Hematopoietic multipotent progenitor cell treated with erythropoietin and hydrocortisone succinate and interleukin-3 and kit ligand, for 17 days (in vitro differentiated cells): ENCODE measurements at regions not wholly inside any gene's neighbourhood (a gene's known extent, or its start where the extent isn't known, plus 50 kb on each side); places are given as distances from the start of the nearest gene placed in this dataset.
"Not testable (repeated sequence)": the region's sequence is repeated elsewhere in the genome, so short reads cannot be mapped to it uniquely, and the experiment has no call there.

Experiments used
- DNase-seq: peaks from one replicate; pipeline ENCODE4 v3.0.0-alpha.2; 2015; ENCODE audit warnings: low spot score

DNA sequence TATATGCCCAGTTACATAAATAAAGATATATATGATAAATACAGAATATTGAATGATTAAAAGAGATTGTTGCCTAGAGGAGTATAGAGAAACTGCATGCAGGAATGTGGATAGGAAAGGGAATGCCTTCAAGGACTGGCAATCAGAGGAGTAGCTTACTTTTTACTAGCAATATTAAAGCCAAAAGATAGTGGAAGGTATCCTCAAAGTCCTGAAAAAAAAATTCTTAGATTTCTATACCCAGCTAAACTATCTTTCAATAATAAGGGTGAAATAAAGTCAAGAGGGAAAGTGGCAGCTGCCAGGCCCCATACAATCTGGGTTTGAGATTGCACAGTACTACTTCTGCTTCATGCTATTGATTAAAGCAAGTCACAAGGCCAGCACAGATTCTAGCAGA is 733.2 kb downstream of the GATA3 start:
- no peak for DNase-seq

DNA sequence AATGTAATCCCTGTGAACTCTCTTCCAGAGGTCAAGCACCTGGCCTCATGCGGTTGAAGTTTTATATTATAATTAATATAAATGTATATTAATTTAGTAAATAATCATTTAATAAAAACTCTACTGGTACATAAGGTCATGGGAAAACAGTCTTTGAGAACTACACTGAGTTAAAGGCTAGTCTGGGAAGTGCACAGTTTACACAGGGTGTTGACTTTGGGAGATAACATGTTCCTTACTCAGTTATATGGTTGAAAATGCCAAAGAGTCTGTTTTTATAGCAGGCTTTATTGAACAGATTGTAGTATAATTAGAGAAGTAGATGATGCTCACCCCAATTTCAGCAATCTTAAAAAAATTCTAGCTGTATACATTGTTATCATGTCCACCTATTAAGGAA is 735.9 kb downstream of the GATA3 start:
- DNase-seq: no peak

DNA sequence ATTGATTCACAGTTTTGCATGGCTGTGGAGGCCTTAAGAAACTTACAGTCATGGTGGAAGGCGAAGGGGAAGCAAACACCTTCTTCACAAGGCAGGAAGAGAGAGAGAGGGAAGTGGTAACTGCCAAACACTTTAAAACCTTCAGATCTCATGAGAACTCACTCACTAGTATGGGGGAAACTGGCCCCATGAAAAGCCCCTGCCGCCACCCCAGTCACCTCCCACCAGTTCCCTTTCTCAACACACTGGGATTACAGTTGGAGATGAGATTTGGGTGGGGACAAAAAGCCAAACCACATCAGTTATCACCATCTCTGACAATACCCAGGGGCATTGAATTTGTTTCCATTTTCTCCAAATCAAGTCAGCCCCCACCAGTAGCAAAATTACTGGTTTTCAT is 740.4 kb downstream of the GATA3 start:
- DNase-seq: no peak

DNA sequence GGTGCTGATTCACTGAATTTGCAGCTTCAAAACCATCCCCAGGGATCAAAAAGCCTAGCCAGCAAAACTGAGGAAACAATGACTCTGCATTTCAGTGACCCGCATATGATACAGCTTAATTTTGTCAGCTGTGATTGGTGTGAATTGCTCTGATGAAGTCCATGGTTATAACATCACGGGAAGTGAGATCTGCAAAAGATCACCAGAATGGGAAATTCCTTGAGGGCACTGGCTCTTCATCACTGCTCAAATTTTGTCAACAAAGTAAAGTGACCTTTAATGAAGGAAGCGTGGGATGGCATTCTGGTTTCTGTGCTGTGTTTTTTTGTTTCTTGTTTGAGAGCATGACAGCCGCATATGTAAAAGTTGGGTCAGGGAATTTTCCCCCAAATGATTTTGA is 745.9 kb downstream of the GATA3 start:
- DNase-seq: no peak

DNA sequence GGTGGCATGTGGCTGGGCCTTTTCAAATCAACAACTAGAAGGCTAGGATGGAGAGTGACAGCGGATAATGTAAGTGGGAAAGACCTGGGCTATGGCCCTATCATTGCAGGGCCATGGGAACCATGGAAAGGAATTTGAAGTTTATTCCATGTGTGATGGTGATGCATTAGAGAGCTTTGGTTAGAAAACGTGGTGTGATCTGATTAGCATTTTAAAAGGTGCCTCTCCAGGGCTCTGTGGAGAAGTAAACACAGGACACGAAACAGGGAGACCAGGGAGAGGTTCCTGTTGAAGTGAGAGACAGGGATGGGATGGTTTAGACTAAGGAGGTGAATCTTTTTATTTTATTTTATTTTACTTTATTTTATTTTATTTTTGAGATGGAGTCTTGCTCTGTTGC is 749.5 kb downstream of the GATA3 start:
- no peak for DNase-seq

DNA sequence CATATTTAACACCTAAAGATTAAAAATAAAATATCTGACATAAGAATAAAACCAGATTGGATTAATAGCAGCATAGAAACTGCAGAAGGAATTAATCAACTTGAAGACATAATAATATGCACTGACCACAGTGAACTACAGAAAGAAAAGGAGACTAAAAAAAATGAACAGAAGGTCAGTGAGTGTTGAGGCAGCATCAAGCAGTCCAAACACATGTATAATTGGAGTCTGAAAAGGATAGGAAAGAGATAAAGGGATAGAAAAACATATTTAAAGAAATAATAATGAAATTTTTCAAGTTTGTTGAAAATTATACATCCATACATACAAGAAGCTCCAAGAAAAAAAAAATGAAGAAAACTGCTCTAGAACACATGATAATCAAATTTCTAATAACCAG is 756.2 kb downstream of the GATA3 start:
- DNase-seq: no peak

DNA sequence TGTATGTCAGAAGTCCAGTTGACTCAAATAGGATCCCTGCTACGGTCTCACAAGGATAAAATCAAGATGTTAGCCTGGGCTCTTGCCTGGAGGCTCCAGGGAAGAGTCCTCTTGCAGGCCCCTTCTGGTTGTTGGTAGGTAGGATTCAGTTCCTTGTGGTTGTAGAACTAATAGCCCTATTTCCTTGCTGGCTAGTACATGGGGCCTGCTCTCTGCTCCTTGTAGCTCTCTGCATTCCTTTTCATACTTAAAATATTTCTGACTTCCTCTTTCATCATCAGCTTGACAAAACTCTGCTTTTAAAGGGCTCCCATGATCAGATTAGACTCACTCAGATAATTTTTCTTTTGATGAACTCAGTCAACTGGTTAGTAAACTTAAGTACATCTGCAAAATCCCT is 756.7 kb downstream of the GATA3 start:
- DNase-seq: no peak

DNA sequence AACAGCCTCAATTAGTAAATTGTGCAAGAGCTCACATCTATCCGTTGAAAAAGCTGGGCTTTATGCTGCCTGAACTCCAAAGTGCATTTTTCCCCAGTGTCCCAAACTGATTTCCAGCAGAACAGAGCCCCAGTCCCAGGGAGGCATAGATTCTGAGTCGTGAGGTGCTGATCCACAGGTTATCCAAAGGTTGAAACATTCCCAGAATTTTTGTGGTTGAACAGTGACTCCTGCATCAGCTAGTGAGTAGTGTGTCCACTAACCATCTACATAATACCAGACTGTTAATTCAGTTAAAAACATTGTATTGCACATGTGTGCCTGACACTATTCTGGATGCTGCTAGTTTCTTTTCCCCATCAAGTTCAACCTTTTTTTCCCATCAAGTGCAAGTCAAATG is 761.5 kb downstream of the GATA3 start:
- DNase-seq: no peak

DNA sequence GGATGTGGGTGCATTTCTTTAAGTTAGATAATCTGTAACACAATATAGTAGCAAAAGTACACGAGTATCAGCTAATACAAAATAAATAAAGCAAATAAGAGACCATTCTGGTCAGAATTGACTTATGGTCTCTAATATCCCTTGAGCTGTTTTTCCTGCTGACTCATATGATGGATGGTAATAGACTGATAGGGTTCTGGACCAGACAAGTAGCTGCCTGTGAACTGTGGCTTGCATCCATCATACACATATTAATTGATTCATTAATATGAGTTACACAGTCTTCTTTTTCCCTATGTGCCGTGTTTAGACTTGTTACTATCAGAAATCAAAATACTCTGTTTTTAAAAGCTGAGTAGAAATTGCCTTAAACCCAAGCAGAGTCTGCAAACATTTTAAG is 762.8 kb downstream of the GATA3 start:
- DNase-seq: no peak

DNA sequence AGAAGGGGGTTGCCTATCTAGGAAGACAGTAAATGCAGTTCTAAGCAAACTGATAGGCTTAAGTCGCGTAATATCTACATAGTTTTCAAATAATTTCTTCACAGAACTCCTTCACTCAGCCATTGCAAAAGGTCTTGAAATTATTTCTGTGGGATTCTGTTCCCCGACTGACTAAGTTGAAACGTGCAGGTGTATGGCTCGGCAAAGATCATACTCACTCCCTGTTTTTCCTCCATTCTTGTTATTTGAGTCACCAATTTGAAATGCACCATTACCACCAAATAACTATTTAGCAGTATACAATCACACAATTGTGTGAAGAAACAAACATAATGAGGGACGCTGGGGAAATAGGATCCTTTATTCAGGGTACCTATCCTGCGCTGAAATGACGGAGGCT is 771.1 kb downstream of the GATA3 start:
- DNase-seq: no peak

DNA sequence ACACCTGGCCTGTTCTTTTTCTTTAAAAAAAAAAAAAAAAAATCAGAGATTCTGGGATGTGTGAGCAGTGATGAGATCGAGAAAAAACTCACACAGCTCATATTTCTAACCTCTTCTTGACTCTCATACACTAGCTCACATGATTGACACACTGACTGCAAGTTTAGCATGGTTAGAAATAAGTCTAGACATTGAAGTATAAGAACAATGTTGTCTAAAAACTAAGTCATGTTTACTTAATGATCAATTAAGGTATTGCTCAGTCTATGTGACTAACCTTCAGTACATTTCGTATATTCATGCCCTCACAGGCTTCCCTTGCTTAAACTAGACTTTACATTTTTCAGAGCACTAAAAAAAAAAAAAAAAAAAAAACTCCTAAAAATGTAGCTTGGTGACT is 775.1 kb downstream of the GATA3 start:
- DNase-seq: no peak

DNA sequence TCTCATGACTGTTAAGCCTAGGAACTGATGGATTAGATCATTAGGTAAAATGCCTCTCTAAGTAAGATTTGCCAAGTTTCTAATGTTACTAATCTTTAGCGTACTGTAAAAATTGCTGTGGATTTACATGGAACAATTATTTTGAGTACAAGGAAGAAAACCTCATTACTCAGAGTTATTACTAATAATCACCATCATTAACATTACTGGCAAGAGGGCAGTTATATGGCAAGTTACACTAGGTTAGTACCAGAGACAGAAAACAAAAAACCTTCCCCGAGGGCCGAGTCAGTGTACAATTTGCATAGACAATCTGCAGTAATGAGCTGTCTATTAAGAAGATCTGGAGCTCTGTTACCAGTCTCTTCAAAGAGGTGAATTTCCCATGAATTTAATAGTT is 775.6 kb downstream of the GATA3 start:
- DNase-seq: no peak

DNA sequence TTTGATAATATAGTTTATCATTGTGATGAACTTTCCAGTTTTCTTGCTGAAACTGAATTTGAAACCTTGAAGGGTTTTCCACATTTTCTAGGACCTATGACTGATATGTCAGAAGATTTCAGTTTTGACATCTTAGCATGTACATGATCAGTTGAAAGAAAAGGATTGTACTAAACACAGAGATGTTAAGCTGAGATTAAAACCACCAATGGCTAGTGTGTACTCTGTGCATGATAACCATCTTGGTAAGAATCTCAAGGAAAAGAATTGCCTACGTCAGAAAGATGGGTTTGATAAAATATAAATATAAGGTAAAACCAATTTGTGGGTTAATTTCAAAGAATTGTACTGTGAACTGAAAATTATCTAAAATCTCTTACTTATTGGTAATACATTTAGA is 776.4 kb downstream of the GATA3 start:
- DNase-seq: no peak

DNA sequence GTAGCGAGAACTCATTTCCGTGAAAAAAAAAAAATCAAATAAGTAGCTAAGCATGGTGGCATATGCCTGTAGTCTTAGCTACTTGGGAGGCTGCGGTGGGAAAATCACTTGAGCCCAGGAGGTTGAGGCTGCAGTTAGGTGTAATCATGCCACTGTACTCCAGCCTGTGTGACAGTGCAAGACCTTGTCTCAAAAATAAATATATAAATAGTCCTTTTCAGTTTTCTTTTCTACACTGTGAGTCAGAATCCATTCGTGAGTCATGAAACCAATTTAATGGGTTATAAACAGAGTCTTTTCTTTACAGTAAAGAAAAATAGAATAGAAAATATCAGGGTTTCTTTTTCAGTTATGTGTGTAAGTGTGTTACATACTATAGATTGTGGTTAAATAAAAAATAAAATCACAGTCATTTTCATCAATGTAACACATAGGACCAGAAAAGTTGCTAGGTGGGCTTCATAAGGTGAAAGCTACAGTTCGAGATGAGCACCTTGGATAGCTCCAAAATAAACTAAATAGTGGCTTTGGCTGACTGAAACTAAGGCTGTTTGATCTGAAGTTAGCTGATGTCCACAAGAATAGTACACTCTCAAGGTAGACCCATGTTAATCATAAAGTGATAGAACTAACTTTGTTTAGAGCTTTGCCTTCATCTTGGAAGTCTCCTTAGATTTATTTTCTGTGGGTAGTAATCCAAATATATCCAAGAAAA is 781.1 kb downstream of the GATA3 start:
- no peak for DNase-seq

DNA sequence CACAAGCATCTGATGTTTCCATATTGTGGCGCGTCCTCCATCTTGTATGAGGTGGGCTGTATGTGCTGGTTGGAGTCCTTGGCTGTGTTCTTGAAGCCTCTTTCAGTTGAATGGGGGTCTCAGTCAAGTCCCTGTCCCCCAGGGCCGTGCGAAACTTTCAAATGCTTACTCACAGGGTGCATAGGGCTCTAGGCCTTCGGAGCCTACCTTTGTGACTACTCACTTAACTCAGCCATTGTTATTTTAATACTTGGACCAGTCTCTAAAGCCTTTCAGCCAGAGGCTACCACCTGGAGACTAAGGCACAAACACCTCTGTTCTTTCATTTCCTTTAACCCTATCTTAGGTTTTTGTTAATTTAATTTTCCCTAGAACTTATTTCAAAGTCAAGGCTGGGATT is 785.9 kb downstream of the GATA3 start:
- DNase-seq: no peak

DNA sequence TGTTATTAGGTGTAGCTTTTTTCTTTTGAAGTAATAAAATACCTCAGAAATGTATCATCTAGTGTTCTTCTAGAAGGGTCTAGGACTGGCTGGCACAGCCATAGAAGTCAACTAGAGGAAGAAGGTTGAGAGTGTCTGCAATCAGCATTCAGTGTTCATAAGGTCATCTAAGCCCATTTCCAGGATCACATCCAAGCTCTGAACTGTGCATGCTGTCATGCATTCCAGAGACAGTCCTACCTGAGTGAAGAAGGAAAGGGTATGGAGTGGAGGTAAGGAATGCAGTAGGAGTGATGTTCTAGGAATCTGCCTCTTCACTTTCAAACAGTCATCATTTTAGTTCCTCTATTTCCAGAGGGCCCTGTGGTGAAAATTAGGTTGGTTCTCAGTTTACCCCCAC is 789.7 kb downstream of the GATA3 start:
- no peak for DNase-seq

DNA sequence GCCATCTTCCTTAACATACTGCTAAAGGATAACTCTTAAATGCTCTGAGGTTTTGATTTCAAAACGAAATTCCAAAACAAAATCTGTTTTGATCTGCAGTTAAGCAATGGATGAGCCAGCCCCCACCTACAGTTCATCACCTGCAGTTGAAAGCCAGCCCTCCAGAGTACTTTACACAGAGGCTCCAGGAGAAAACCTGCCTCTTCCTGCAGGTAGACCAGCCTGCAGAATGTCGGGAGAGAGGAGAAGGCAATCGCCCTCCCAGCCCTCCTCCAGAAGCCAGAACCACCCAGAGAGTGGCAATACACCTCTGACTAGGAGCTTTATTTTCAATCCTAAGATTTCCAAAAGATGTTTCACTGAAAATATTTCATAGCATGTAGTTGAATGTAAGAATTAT is 798.1 kb downstream of the GATA3 start:
- DNase-seq: no peak

DNA sequence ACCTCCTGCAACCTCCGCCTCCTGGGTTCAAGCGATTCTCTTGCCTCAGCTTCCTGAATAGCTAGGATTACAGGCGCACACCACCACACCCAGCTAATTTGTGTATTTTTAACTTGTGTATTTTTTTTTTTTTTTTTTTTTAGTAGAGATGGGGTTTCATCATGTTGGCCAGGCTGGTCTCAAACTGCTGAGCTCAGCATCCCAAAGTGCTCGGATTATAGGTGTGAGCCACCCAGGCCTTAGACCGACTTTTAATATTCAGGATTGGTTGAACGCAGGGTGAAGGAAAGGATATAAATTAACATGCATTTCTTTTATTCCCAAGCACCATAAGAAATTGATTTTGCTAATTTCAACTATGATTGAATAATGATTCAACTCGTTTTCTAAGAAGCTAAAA is 798.6 kb downstream of the GATA3 start:
- no peak for DNase-seq

DNA sequence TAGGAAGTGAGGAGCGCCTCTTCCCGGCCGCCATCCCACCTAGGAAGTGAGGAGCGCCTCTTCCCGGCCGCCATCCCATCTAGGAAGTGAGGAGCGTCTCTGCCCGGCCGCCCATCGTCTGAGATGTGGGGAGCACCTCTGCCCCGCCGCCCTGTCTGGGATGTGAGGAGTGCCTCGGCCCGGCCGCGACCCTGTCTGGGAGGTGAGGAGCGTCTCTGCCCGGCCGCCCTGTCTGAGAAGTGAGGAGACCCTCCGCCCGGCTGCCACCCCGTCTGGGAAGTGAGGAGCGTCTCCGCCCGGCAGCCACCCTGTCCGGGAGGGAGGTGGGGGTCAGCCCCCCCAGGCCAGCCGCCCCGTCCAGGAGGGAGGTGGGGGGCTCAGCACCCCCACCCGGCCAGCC is 814.4 kb downstream of the GATA3 start:
- DNase-seq: not testable (repeated sequence)

DNA sequence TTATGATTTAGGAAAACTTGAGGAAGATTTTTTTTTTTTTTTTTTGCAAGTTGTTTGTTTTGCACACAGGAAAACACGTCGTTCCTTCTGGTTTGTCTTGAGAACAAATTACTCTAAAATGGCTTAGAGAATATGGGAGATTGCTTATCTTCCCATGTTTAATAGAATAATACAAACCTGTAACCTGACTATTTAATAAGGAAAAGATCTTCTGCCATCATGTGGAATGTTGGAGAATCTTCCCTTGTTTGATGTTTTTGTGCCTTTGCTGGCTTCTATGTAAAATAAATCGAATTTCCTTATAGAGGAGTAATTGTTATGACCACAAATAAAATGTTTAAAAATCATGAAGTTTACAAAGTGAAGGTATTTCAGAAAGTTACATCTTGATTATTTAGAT is 818.8 kb downstream of the GATA3 start:
- no peak for DNase-seq

DNA sequence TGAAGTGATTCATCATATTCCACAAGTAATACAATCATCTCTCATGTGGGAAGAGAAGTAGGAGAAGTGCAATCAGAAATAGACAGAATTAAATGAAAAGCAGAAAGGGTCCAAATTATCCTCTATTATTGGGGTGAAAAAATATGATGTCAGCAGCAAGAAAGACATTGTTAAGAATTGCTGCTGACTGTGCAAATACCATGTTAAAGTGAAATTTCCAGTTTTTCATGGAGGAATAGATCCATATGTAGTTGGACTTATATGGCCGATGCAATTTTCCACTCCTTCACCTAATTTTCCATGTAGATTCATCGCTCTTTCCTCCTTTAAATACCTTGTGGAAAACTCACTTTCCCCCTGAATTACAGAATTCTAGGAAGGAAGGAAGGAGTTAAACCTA is 819.8 kb downstream of the GATA3 start:
- no peak for DNase-seq

DNA sequence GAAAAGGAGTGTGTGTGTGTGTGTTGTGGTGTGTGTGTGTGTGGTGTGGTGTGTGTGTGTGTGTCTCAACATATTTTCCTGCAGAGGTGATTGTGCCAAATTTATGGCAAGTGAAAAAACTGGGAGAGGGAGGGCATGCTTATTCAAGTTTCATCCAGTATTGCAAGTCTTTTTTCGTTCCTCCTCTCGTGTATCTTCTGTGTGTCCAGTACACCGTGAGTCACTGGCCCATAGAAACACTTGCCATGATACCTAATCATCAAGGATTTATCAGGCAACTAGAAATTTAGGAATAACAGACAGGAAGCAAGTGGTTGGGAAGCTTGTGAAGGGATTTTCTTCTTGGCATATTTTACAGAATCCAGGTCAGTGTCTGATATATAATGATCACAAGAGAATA is 820.5 kb downstream of the GATA3 start:
- no peak for DNase-seq

DNA sequence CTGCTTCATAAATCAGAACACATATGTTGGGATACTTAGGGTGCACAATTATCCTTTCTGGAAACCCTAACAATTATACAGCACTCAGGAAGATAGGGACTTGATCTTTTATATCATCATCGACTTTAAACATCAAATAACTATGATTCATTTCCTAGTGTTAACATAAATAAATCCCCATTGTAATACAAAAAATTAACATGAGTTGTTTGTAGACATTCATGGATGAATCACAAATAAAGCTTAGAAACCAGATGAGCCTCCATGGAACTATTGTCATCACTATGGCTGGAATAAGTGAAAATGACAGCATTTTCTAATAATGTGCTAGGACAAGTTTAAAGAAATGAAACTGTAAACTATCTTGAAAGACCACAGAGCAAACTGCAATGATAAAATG is 821.7 kb downstream of the GATA3 start:
- no peak for DNase-seq

DNA sequence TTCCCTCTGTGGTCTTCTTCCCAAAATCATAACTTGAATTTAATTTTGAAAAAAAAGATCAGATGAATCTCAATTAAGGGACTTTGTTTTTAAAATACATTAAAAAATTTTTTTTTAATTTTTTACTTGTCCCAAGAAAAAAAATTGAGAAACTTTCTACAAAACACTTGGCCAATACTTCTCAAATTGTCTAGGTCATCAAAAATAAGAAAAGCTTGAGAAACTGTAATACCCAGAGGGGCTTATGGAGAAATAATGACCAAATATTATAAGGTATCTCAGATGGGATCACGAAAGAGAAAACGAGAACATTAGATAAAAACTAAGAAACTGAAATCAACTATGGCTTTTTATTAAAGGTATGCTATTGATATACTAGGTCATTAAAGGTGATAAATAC is 835.0 kb downstream of the GATA3 start:
- DNase-seq: no peak

DNA sequence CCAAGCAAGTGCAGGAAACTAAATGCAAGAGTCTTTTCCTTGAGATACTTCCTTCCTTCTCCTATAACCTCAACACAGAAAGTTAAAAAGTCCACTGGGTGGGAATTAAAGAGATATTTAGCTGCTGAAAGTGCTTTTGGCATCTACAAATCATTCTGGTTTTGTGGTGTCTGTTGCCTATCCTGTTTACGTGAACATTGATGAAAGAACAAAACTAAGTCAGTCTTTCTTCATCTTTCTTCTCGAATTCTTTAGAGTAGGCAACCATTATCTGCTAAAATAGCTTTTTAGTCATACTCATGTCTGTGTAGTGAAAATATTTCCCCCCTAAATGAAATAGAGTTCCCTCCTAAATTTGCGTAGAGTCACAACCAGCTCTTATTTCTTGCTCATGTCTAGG is 838.6 kb downstream of the GATA3 start:
- no peak for DNase-seq
